Kasumi-1 (cell line): ENCODE measurements at regions not wholly inside any gene's neighbourhood (a gene's known extent, or its start where the extent isn't known, plus 50 kb on each side); places are given as distances from the start of the nearest gene placed in this dataset.

ENCODE experiments used
- DNase-seq, 2 experiments: peaks; one replicate each; lab custom pipeline; 2025; lab: John Stamatoyannopoulos, UW

DNA sequence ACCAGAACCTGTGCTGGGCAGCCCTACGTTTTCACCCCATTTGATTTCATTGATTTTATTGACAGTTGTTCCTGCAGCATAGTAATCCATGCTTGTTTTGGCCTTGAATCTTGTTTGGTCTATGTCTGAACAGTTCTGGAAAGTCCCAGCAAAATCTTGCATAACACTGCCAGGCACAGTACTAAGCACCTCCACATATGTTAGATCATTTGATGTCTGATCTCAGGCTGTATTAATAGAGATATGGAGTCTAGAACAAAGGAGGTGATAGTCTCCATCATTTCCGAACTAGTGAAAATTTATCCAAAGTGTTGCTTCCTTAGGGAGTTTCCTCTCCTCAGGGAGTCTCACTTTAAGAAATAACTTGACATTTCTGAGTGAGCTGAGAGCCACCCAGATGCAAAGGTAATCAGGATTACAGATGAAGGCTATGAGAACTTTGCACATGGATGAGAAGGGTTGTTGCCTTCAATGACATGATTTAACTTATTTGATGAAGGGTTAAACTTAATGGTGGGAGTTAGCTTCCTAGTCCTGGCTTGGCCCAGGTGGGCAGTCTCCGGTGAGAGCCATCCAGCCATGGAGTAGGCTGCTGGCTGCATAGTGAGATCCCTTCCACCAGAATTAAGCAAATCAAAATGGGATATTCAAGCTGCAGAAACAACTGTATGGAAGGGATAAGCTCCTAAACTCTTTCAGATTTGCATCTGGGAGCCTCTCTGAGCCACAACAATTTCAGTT, 173.8 kb upstream of the MVB12B start:
- DNase-seq: no peak

- no peak for DNase-seq
These were observed 173.2 kb upstream of the MVB12B start for GRCh38 chr9:126153382-126153781.

GRCh38 chr9:126154182-126154827, 172.3 kb upstream of the MVB12B start:
- DNase-seq: no peak

DNA sequence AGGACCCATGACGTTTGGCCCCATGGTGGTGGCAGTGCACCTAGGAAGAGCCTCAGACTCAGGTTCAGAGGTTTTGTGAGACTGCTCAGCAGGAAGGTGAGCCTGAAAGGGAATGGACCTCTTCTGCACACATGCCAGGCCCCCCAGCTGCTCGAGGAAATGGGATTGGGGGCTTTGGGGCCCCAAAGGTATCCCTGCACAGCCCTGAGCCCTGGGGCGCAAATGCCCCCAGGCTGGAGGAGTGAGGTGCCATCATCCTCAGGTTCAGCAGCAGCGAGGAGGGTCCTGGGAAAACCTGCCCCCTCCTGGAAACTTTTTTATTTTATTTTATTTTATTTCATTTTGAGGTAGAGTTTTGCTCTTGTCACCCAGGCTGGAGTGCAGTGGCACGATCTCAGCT, 171.8 kb upstream of the MVB12B start:
- DNase-seq: no peak

DNA sequence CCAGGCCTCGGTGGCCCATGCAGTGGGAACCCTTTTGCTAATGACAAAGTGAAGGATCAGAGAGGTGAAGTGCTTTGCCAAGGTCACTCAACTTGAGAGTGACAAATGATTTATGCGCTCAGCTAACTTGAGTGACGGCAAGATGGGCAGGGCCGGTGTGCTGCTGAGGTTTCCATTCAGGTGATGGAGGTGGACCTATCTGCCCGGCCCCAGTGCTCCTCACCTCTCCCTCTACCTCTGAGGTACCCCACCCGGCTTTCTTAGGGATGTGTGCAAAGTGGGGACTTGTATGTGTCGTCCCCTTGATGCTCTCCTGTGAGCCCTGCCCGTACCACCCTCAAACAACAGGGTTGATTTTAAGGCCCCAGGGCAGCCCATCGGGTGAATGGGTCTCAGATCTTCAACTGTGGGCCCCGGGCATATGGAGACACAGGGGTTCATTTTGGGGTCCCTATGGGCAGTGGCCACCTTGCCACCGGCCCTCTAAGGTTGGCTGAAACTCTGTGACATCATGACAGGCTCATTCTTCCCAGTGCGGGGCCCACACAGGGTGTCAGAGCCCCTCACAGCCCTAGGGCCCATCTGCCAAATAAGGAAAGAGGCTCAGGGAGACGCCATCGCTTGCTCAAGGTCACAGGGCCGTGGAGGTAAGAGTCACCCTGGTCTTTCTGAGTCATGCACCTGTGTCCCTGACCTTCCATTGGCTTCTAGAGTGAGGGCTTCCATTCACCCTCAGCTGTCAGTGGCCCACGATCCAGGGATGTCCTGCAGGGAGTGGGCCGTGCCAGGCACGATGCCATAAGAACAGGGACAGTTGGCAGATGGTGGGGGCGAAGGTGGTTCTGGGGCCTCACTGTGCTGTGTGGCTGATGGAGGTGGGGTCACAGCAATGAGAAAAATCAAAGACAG, 170.6 kb upstream of the MVB12B start:
- DNase-seq: no peak

GRCh38 chr9:126156898-126157297, 169.7 kb upstream of the MVB12B start:
- DNase-seq: no peak

GRCh38 chr9:126157423-126157822, 169.2 kb upstream of the MVB12B start:
- DNase-seq: no peak

DNA sequence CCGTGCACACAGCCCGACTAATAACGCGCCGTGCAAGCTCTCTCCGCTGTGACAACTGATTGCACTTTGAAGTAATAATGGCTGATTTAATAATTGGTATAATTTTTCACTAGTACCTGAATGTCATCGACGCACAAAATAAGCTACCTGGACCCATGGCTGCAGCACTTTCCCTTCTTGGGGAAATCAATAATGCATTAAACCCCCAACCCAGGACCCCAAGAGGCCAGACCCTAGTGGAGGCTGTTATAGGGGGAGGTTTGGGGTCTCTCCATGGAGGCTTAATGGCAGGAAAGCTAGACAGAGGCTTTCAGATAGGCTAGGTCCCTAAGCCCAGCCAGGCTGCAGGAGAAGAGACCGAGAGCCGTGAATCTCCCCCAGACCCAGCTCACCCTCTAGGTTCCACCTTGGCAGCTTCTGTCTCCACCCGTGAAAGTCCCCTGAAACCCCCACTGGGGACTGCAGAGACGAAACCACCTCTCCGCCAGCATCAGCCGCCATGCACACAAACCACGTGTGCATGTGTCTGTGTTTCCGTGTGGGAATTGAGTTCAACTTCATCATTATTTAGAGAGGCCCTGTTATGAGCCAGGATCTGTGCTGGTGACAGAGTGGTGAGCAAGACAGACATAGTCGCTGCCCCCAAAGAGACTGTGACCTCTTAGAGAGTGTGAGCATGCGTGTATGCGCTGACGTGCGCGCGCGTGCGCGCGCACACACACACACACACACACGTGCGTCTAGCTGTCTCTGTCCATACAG, 168.6 kb upstream of the MVB12B start:
- no peak for DNase-seq

DNA sequence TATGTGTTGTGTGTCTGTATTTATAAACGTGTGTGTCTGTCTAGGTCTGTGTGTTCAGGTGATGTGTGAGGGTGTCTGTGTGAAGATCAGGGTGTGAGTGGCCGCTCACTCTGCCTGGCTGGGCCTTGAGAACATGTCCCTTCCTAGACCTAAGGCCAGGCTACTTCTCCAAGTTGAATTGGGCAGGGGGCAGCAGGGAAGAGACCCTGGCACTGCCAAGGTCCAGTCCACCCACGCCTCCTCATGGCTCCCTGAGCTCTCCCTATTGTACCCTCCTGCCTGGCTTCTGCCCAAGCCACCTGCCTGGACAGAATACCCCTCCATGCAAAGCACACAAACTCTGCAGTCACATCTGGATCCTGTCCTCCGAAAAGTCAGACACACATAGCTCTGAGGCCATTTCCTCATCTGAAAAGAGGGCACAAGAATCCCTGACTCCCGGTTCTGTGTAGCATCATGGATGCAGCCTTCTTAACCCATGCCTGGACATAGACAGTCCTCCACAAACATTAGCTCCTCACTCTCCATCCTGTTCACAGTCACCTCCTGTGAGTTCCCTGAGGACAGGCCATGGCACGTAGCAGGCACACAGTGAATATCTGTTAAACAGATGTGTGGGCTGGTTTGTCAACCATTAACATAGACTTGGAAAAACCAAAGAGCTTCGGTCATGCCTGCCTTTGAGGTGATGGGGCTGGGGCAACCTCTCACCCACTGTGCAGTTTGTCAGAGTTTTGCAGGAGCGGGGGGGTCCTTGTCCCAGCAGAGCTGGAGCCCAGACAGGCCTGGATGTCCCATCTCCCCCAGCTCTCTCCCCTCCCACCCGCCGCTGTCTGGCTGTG, 167.8 kb upstream of the MVB12B start:
- no peak for DNase-seq

DNA sequence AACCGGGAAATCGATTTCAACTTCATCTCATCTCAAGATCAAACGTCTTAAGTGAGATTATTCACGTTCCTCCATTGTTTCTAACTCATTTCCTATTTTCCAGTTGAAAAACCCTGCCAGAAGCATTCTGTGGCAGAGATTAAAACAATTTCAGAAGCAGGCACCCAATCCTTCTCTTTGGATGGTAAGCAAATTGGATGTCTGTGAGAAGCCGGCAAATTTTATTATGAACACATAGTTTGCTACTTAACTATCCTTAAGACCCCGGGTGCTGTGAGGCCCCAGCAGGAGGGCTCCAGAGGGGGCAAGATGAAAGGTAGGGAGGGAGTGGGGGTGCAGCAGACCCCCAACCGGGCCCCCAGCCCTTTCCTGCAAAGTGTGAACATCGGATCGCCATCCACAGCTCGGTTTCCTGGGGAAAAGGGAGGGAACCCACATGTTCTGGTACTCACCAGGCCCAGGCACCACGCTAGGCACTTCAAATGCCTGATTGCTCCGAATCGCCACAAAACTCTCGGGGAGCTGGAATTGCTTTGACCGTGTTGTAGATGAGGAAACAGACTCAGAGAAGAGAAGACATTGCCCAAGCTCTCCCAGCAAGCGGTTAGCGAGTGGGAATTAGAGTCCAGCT, 167.1 kb upstream of the MVB12B start:
- no peak for DNase-seq

GRCh38 chr9:126160067-126160853, 166.4 kb upstream of the MVB12B start:
- DNase-seq: no peak

GRCh38 chr9:126160854-126161329, 165.7 kb upstream of the MVB12B start:
- no peak for DNase-seq

DNA sequence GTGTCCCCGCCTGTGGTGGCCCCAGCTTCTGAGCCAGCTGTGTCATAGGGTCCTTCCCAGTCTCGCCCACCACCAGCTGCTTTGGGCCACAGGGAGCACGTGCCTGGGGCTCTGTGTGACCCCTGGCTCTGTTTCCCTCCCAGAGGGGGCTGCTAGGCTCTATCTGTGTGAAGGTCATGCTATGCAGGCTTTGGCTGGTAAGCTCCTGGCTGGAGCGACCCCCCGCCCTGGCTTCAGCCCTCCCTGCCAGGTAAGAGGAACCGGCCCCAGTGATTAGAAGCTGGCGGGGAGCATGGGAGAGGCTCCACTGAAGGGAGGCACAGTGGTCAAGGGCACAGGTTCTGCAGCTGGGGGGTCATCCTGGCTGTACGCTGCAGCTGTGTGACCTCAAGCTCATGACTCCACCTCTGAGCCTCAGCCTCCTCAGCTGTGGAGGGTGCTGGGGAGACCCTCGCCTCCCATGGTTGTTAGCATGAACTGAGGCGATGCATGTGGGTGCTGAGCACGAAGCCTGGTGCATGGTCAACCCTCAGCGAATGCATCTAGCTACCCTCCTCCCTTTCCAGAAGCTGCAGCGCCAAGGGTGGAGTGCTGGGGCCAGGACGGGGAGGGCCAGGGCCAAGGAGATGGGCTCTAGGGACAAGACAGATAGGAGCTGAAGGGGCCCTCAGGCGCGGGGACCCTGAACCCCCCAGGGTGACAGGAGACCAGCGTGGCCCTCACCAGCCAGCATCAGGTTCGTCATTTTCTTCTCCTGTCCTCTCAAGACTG, 163.8 kb upstream of the MVB12B start:
- no peak for DNase-seq

DNA sequence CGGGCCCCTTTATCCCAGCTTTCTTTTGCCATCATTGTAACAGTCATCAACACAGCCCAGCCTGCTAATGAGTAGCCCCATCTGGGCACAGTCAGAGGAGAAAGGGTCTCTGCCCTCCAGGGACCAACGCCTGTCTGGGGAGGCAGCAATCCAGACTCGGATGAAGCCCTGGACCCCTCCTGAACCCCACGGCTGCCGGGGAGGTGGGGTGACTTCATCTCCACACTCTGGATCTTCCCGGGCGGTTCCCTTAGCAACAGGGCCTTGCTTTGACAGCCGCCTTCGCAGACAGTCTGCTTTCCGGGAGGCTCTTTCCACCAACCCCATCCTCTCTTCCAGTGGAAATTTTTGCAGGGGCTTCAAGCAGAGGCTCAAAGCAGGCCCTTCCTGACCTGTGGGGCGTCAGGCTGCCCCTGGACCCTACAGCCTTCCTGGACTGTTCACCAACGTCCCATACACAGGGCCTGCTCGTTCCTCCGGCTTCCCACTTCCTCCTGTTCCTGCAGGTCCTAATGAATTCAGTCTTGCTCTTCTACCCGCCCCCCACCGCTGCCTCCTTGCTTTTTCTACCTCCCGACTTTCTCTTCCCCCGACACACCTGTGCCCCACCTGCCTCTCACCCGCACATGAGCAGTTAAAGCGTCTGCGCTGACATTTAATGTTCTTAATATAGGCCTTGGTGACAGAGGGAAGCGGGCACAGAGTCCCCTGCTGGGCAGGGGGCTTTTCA, 161.7 kb upstream of the MVB12B start:
- DNase-seq: no peak

DNA sequence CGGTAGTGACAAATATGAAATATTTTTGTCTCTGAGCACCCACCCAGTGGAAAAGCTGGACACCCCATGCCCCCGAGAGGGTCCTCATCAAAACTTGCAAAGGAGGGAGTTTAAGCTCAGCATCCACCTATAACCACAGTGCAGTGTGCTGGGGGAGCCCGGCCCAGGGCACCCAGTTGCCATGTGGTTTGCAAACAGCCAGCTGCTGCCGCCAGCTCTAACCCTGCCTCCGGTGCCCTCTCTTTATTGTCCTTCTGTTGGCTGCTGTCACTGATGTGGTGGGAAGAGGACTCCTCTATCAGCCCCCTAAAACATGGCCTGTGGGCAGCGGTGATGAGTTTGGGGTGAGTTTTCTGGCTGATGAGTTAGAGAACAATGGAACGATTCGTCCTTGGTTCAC, 160.9 kb upstream of the MVB12B start:
- no peak for DNase-seq

DNA sequence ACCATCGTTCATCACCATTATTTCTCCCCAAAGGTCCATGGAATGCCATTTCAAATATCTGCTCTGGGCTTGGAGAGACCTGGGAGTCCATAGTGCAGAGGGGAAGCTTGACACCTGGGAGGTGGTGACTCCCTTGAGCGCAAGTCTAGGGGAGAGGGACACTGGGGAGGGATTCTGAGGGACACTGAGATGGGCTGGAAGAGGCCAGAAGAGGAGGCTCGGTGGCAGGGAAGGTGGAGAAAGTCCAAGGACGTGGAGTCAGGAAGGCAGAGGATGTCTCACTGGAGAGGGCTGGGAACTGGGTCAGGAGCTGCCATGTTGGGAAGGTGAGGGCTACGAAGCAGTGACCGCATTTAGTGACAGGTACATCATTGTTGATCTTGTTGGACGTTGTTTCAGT, 160.3 kb upstream of the MVB12B start:
- DNase-seq: no peak

- no peak for DNase-seq
These were observed 159.8 kb upstream of the MVB12B start for GRCh38 chr9:126166866-126167265.

- no peak for DNase-seq
These were observed 156.9 kb upstream of the MVB12B start for GRCh38 chr9:126169736-126170135.
